ENCODE measurements at regions not wholly inside any gene's neighbourhood (a gene's known extent, or its start where the extent isn't known, plus 50 kb on each side); places are given as distances from the start of the nearest gene placed in this dataset.

- Mint-ChIP-seq H3K36me3 (no peaks in the 10 kb centered on the region), H3K4me3 (no peak overlapping the region), H3K27ac (no peak overlapping the region), H3K27me3 (no peaks in the 10 kb centered on the region), H3K4me1 (no peaks in the 10 kb centered on the region), H3K9me3 (peaks cover 2 to 12% (median 7%) of the 10 kb centered on the region in 7 donors)
- H3K27me3 ChIP-seq (ENCODE audit: control insufficient read depth, insufficient read depth, low read length): no peaks in the 10 kb centered on the region
- no peak for DNase-seq
- no peaks in the 10 kb centered on the region for H3K4me1 ChIP-seq (ENCODE audit: control insufficient read depth, insufficient read depth, low read length, poor library complexity, severe bottlenecking)
- H3K9me3 ChIP-seq (ENCODE audit: control insufficient read depth in 2 of 2, low read length in 2 of 2): peaks cover 0 to 1% of the 10 kb centered on the region in 2 experiments
- ATAC-seq (ENCODE audit: low read depth in 2 of 2): no peak
- no peaks in the 10 kb centered on the region for H3K36me3 ChIP-seq (ENCODE audit: control insufficient read depth, insufficient read depth, low read length)
- no peak overlapping the region for H3K27ac ChIP-seq (ENCODE audit: insufficient read depth, low read length, poor library complexity, severe bottlenecking)
- H3K4me3 ChIP-seq (ENCODE audit: low read depth, low read length): no peak overlapping the region
These were observed 677.9 kb upstream of the ADGRL3 start for GRCh38 chr4:60522265-60522664.

DNA sequence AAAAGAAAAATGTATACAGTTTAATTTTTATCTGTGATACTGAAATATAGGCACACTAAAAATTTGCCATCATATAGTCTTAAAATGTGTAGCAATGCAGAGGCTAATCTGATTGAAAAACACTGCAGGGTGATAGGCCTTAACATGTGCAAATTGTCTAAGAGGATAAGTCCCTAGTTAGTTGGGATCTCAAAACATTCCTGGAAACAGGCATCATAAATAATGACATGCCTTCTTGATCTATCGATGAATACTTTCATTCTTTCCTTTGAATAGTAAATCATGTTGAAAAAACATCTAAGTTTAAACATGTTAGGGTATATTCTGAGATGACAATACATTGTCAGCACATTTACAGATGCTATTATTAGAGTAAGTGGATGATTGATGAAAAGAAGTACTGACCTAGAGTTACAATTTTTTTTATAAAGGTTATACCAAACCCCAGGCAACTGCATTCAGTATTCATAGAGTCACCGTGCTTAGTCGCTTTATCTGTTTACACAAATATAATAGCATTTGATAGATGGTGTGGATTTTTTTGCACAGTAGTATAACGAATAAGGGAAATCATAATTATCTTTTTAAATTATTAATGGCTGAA is 668.2 kb upstream of the ADGRL3 start:
- no peak overlapping the region for H3K4me3 ChIP-seq (ENCODE audit: low read depth, low read length)
- no peak overlapping the region for H3K27ac Mint-ChIP-seq
- no peaks in the 10 kb centered on the region for H3K36me3 ChIP-seq (ENCODE audit: control insufficient read depth, insufficient read depth, low read length)
- no peaks in the 10 kb centered on the region for H3K27me3 Mint-ChIP-seq
- DNase-seq (no peak), ATAC-seq (ENCODE audit: low read depth in 2 of 2) (no peak)
- no peak overlapping the region for H3K4me3 Mint-ChIP-seq
- H3K36me3 Mint-ChIP-seq: no peaks in the 10 kb centered on the region
- H3K9me3 ChIP-seq (ENCODE audit: control insufficient read depth in 2 of 2, low read length in 2 of 2): peaks cover 7% of the 10 kb centered on the region in 2 experiments
- peaks cover 0 to 42% (median 8%) of the 10 kb centered on the region in 7 donors for H3K9me3 Mint-ChIP-seq
- H3K4me1 ChIP-seq (ENCODE audit: control insufficient read depth, insufficient read depth, low read length, poor library complexity, severe bottlenecking): no peaks in the 10 kb centered on the region
- H3K27ac ChIP-seq (ENCODE audit: insufficient read depth, low read length, poor library complexity, severe bottlenecking): no peak overlapping the region
- no peaks in the 10 kb centered on the region for H3K27me3 ChIP-seq (ENCODE audit: control insufficient read depth, insufficient read depth, low read length)
- H3K4me1 Mint-ChIP-seq: no peaks in the 10 kb centered on the region

- H3K4me1 ChIP-seq (ENCODE audit: control insufficient read depth, insufficient read depth, low read length, poor library complexity, severe bottlenecking): no peaks in the 10 kb centered on the region
- H3K4me3 ChIP-seq (ENCODE audit: low read depth, low read length): no peak overlapping the region
- H3K36me3 ChIP-seq (ENCODE audit: control insufficient read depth, insufficient read depth, low read length): no peaks in the 10 kb centered on the region
- Mint-ChIP-seq H3K27ac (no peak overlapping the region), H3K27me3 (no peaks in the 10 kb centered on the region), H3K9me3 (peaks cover 11 to 34% (median 15%) of the 10 kb centered on the region in 7 donors), H3K4me1 (no peaks in the 10 kb centered on the region), H3K36me3 (no peaks in the 10 kb centered on the region), H3K4me3 (no peak overlapping the region)
- DNase-seq (no peak), ATAC-seq (ENCODE audit: low read depth in 2 of 2) (no peak)
- H3K9me3 ChIP-seq (ENCODE audit: control insufficient read depth in 2 of 2, low read length in 2 of 2): no peaks in the 10 kb centered on the region
- H3K27ac ChIP-seq (ENCODE audit: insufficient read depth, low read length, poor library complexity, severe bottlenecking): no peak overlapping the region
- no peaks in the 10 kb centered on the region for H3K27me3 ChIP-seq (ENCODE audit: control insufficient read depth, insufficient read depth, low read length)
These were observed 655.1 kb upstream of the ADGRL3 start for GRCh38 chr4:60544981-60545380.

GRCh38 chr4:60562334-60562733 is 637.8 kb upstream of the ADGRL3 start:
- Mint-ChIP-seq H3K4me3 (no peak overlapping the region), H3K9me3 (peaks cover 0 to 36% (median 8%) of the 10 kb centered on the region in 7 donors), H3K36me3 (no peaks in the 10 kb centered on the region), H3K27me3 (no peaks in the 10 kb centered on the region), H3K27ac (no peak overlapping the region), H3K4me1 (no peaks in the 10 kb centered on the region)
- Histone ChIP-seq H3K27me3 (ENCODE audit: control insufficient read depth, insufficient read depth, low read length) (no peaks in the 10 kb centered on the region), H3K4me1 (ENCODE audit: control insufficient read depth, insufficient read depth, low read length, poor library complexity, severe bottlenecking) (no peaks in the 10 kb centered on the region), H3K27ac (ENCODE audit: insufficient read depth, low read length, poor library complexity, severe bottlenecking) (no peak overlapping the region), H3K4me3 (ENCODE audit: low read depth, low read length) (no peak overlapping the region), H3K9me3 (ENCODE audit: control insufficient read depth in 2 of 2, low read length in 2 of 2) (no peaks in the 10 kb centered on the region), H3K36me3 (ENCODE audit: control insufficient read depth, insufficient read depth, low read length) (no peaks in the 10 kb centered on the region)
- no peak for ATAC-seq (ENCODE audit: low read depth in 2 of 2)
- no peak for DNase-seq

- Mint-ChIP-seq H3K4me1 (no peaks in the 10 kb centered on the region), H3K4me3 (no peak overlapping the region), H3K27me3 (no peaks in the 10 kb centered on the region), H3K36me3 (no peaks in the 10 kb centered on the region), H3K9me3 (peaks cover 0 to 49% (median 10%) of the 10 kb centered on the region in 7 donors), H3K27ac (no peak overlapping the region)
- Histone ChIP-seq H3K36me3 (ENCODE audit: control insufficient read depth, insufficient read depth, low read length) (no peaks in the 10 kb centered on the region), H3K4me1 (ENCODE audit: control insufficient read depth, insufficient read depth, low read length, poor library complexity, severe bottlenecking) (no peaks in the 10 kb centered on the region), H3K9me3 (ENCODE audit: control insufficient read depth in 2 of 2, low read length in 2 of 2) (peaks cover 0 to 5% of the 10 kb centered on the region in 2 experiments), H3K27ac (ENCODE audit: insufficient read depth, low read length, poor library complexity, severe bottlenecking) (no peak overlapping the region), H3K4me3 (ENCODE audit: low read depth, low read length) (no peak overlapping the region), H3K27me3 (ENCODE audit: control insufficient read depth, insufficient read depth, low read length) (no peaks in the 10 kb centered on the region)
- DNase-seq: no peak
- ATAC-seq (ENCODE audit: low read depth in 2 of 2): no peak
These were observed 634.6 kb upstream of the ADGRL3 start for GRCh38 chr4:60565558-60565957.

DNA sequence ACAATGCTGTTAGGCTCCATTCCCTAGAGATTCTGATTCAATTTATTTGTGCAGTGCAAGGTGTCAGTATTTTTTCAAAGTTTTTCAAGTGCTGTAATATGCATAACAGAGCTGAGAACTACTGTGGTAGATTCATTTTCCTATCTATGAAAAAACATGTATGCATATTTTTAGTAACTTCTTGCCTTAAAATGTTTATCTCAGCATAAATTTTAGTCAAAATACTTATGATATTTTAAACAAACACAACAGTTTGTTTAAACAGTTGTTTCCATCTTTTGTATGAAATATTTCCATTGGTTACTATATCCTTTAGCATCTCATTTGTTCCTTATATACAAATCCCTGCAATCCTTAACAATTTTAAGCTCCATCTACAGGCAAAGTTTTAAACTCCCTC is 624.8 kb upstream of the ADGRL3 start:
- Histone ChIP-seq H3K4me3 (ENCODE audit: low read depth, low read length) (no peak overlapping the region), H3K9me3 (ENCODE audit: control insufficient read depth in 2 of 2, low read length in 2 of 2) (peaks cover 0 to 2% of the 10 kb centered on the region in 2 experiments), H3K27ac (ENCODE audit: insufficient read depth, low read length, poor library complexity, severe bottlenecking) (no peak overlapping the region), H3K36me3 (ENCODE audit: control insufficient read depth, insufficient read depth, low read length) (no peaks in the 10 kb centered on the region), H3K4me1 (ENCODE audit: control insufficient read depth, insufficient read depth, low read length, poor library complexity, severe bottlenecking) (no peaks in the 10 kb centered on the region), H3K27me3 (ENCODE audit: control insufficient read depth, insufficient read depth, low read length) (no peaks in the 10 kb centered on the region)
- Mint-ChIP-seq H3K9me3 (peaks cover 2 to 30% (median 6%) of the 10 kb centered on the region in 7 donors), H3K4me3 (no peak overlapping the region), H3K36me3 (peaks cover 3% of the 10 kb centered on the region), H3K27me3 (no peaks in the 10 kb centered on the region), H3K4me1 (no peaks in the 10 kb centered on the region), H3K27ac (no peak overlapping the region)
- DNase-seq: no peak
- no peak for ATAC-seq (ENCODE audit: low read depth in 2 of 2)

DNA sequence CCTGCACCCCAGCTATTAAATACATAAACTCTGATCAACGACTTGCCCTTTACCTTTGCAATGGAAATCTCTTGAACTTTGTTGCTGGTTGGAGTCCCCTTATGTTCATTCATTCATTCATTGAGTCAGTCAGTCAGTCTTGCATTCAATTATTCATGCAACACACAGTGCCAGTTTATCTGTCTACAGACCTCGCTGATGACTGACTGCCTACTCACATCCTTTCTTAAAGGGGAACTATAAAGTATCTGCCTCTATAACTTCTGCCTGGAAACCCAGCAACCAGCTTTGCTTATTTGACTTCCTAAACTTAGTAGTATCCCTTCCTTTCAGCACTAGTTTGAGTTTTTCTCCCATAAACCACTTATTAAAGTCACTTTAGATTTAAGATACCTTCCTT is 620.8 kb upstream of the ADGRL3 start:
- Mint-ChIP-seq H3K36me3 (peaks cover 3% of the 10 kb centered on the region), H3K4me3 (no peak overlapping the region), H3K4me1 (no peaks in the 10 kb centered on the region), H3K27me3 (no peaks in the 10 kb centered on the region), H3K27ac (no peak overlapping the region), H3K9me3 (peaks cover 0 to 26% (median 9%) of the 10 kb centered on the region in 7 donors)
- H3K27ac ChIP-seq (ENCODE audit: insufficient read depth, low read length, poor library complexity, severe bottlenecking): no peak overlapping the region
- no peak for ATAC-seq (ENCODE audit: low read depth in 2 of 2)
- H3K36me3 ChIP-seq (ENCODE audit: control insufficient read depth, insufficient read depth, low read length): no peaks in the 10 kb centered on the region
- no peaks in the 10 kb centered on the region for H3K27me3 ChIP-seq (ENCODE audit: control insufficient read depth, insufficient read depth, low read length)
- DNase-seq: no peak
- peaks cover 0 to 2% of the 10 kb centered on the region in 2 experiments for H3K9me3 ChIP-seq (ENCODE audit: control insufficient read depth in 2 of 2, low read length in 2 of 2)
- no peak overlapping the region for H3K4me3 ChIP-seq (ENCODE audit: low read depth, low read length)
- H3K4me1 ChIP-seq (ENCODE audit: control insufficient read depth, insufficient read depth, low read length, poor library complexity, severe bottlenecking): no peaks in the 10 kb centered on the region

DNA sequence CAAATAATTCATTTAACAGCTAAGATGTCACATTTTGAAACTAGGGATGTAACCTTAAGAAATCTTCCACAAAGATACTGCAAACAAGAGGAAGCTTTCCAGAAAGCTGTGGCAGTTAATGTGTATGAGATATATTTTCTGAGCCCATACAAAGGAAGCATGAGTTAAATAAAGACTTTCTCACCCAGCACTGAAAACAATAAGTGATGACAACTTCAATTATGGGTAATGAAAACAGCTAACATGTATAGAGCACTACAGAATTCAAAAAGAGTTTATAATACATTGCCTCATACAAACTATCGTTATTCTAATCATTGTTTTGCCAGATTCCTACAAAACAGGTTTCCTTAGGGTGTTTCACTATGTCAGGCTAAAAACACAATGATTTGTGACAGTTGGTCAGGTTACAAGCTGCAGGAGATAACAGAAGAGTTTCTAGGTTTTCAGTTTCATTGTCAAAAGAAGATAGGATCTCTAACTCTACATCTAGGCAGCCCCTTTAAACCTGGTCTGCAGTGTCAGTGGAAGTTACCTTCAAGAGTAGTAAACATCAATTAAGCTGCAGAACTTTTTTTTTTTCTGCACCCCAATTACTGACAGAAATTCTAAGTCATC is 618.1 kb upstream of the ADGRL3 start:
- Mint-ChIP-seq H3K27ac (no peak overlapping the region), H3K27me3 (no peaks in the 10 kb centered on the region), H3K4me1 (peaks cover 0 to 5% (median 0%) of the 10 kb centered on the region in 4 donors), H3K36me3 (peaks cover 2% of the 10 kb centered on the region), H3K4me3 (no peak overlapping the region), H3K9me3 (peaks cover 0 to 29% (median 11%) of the 10 kb centered on the region in 7 donors)
- Histone ChIP-seq H3K4me1 (ENCODE audit: control insufficient read depth, insufficient read depth, low read length, poor library complexity, severe bottlenecking) (no peaks in the 10 kb centered on the region), H3K4me3 (ENCODE audit: low read depth, low read length) (no peak overlapping the region), H3K27ac (ENCODE audit: insufficient read depth, low read length, poor library complexity, severe bottlenecking) (no peak overlapping the region), H3K9me3 (ENCODE audit: control insufficient read depth in 2 of 2, low read length in 2 of 2) (no peaks in the 10 kb centered on the region), H3K27me3 (ENCODE audit: control insufficient read depth, insufficient read depth, low read length) (no peaks in the 10 kb centered on the region), H3K36me3 (ENCODE audit: control insufficient read depth, insufficient read depth, low read length) (no peaks in the 10 kb centered on the region)
- no peak for ATAC-seq (ENCODE audit: low read depth in 2 of 2)
- DNase-seq: no peak
